GM20431 (cell line): ENCODE measurements at regions not wholly inside any gene's neighbourhood (a gene's known extent, or its start where the extent isn't known, plus 50 kb on each side); places are given as distances from the start of the nearest gene placed in this dataset.

Experiments
- in situ Hi-C: fragments of 300-500 bp; cut with MseI, MboI; formaldehyde crosslinking; loops from one replicate; pipeline ENCODE4 v1.15.0; 2020; ENCODE audit warnings: low sequenced_read_pairs; ENCODE audit not compliant: unreplicated experiment

DNA sequence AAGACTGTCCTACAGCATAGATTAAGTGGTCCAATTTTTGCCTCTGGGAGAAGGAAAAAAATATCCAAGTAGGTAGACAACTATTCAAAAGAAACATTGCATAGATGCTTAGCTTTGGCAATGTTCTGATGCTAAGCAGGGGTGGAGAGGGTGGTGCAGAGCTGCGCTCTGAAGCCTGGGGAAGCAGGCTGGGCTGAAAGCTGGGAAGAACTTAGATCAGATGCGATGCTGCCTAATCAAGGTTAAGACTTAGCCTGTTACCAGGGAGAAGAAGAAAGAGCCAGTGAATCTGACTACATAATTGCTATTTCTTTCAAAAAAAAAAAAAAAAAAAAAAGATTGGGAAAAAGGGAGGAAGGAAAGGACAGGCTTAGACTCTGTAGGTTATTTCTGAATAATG, 89.0 kb upstream of the SCOC start:
- in situ Hi-C loops: no loop called here

DNA sequence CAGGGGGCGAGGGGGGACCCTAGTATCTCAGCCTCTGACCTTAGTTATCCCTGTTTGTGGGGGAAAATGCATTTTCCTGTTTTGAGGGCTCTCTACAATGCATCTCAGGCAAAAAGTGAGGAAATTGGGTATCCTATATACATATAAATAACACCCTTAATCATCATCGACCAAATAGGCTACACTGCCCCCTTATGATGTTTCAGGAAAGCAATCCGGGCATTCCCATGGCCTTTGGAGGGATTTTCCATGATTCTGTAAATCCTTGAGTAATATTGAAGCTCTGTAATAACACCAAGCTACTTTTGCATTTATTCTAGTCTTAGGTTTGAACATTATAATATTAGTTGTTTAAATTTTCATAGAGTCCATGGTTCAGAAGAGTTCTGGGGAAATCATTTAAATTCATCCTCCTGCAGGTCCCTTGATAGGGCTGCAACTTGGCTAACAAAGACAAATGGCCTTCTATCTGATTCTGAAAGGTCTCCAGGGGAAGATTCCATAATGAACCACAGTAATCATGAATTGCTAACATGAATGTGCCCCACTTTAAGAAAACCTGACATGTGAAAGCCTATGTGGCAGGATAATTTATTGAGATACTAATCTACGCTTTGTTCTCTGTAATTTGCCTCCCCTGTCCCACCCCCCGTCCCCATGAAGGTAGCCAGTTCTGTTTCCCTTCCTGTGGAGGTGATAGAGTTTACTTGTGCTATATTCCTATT, 91.5 kb upstream of the SCOC start:
- in situ Hi-C loops: no loop called here

DNA sequence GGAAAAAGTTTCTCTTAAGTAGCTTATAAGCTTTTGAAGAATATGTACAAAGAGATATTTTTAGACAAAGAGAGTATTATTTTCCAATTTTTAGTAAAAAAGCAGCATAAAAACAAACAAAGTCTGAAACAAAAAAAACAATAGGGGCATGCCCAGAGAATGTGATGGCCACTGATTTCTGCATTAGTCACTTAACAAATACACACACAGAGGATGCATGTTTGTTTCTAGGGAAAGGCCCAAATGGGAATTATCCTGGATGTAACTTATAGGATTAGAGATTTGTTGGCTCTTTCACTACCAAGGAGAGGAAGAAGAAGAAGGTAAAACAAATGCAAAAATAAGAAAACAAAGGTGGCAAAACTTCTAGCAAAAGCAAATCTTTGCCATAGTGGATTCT, 95.9 kb upstream of the SCOC start:
- in situ Hi-C loops: no loop called here

GRCh38 chr4:140271553-140271952, 101.9 kb upstream of the SCOC start:
- in situ Hi-C loops: loop anchor here (25.0 kb wide), 1 partner anchor 234 kb away; no protein-coding TSS in a partner anchor

DNA sequence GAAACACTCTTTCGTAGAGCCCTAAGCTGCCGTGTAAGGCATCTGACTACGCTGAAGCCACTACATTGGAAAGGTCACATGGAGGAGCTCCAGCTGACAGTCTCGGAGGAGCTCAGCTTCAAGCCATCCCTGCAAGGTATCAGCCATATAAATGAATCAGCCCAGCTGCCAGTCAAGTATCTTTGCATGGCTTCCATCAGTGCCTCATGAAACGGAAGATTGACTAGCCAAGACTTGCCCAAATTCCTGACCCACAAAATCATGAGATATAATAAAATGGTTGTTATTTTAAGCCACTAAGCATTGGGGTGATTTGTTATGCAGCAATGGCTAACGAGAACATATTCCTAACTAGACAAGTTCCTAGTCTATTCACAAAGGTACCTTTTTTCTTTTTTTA, 104.1 kb upstream of the SCOC start:
- in situ Hi-C loops: loop anchor here (25.0 kb wide), 1 partner anchor 232 kb away; no protein-coding TSS in a partner anchor

GRCh38 chr4:140268186-140268841, 105.1 kb upstream of the SCOC start:
- in situ Hi-C loops: loop anchor here (25.0 kb wide), 1 partner anchor 231 kb away; no protein-coding TSS in a partner anchor

DNA sequence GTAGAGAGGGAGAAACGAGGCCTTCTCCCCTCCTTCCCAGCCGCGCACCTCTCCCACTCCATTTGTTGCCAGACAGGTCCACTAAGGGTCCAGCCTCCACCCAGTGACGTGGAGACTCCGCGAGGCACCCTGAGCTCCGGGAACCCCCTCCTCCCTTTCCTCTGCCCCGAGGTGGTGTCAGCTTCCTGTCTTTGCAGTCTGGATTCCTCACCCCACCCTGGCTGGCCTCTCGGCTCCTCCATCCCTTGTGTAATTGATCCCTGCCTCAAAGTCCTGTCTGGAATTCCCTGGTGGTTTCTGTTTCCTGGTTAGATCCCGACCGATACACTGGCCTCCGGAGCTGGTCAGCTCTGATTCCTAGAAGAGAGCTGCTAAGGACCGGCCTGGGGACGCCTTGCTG, 105.9 kb upstream of the SCOC start:
- in situ Hi-C loops: loop anchor here (25.0 kb wide), 1 partner anchor 230 kb away; no protein-coding TSS in a partner anchor

- in situ Hi-C loops: loop anchor here (25.0 kb wide), 1 partner anchor 230 kb away; no protein-coding TSS in a partner anchor
These were observed 106.4 kb upstream of the SCOC start for GRCh38 chr4:140266958-140267568.

DNA sequence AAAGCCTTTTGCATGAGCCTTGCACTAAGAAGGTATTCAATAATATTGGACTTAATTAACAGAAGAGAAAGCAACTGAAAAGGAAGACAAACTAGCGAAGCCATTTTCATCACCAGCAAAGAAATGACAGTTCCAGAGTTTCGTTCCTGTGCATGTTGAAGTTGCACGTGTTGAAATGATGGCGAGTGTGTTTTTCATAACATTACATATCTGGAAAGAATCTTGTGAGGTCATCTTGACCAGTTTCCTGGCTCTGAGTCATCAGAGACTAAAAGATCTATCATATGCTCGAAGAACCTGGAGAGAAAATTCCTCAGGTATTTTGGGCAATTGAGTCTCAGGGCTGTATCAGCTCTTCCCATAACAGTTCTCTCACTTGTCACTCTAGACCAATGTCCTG, 106.2 kb upstream of the MAML3 start:
- in situ Hi-C loops: loop anchor here (25.0 kb wide), 1 partner anchor 223 kb away; no protein-coding TSS in a partner anchor

DNA sequence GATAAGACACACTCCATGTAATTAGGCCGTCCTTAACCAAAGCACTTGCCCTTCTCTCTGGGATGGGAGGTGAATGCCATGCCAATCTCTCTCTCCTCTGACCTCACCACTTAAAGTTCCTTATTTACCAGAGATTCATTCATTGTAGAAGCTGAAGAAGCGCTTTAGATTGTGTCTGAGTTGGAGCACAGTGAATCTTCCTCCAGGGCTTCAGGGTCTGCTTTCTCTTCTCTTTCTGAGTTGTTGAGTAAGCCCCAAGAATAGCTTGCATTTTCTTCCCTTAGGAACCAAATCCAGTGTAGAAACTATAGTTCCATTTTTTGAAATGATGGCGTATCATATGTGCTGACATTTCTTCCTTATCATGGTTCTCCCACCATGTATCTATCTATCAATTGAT, 104.5 kb upstream of the MAML3 start:
- in situ Hi-C loops: loop anchor here (25.0 kb wide), 1 partner anchor 221 kb away; no protein-coding TSS in a partner anchor

- in situ Hi-C loops: loop anchor here (25.0 kb wide), 1 partner anchor 220 kb away; no protein-coding TSS in a partner anchor
These were observed 103.7 kb upstream of the MAML3 start for GRCh38 chr4:140257461-140258305.

DNA sequence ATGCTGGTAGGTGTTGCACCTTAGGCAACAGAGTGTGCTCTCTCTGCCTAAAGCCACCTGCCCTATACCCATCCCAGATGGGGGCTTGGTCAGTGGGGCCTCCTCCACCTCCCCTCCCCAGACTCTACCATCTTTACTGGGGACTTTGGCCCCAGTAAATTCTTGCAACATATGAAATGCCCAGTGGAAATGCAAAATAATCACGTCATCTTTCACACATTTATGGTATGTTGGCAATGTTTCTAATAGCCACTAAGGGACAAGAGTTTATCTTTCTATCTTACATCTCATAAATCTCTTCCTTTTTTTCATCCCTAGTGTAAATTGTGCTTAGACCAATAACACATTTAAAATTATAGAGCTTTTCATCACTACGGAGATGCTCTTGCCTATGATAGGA, 103.0 kb upstream of the MAML3 start:
- in situ Hi-C loops: loop anchor here (25.0 kb wide), 1 partner anchor 220 kb away; no protein-coding TSS in a partner anchor

GRCh38 chr4:140256335-140256734, 102.4 kb upstream of the MAML3 start:
- in situ Hi-C loops: loop anchor here (25.0 kb wide), 1 partner anchor 219 kb away; no protein-coding TSS in a partner anchor

DNA sequence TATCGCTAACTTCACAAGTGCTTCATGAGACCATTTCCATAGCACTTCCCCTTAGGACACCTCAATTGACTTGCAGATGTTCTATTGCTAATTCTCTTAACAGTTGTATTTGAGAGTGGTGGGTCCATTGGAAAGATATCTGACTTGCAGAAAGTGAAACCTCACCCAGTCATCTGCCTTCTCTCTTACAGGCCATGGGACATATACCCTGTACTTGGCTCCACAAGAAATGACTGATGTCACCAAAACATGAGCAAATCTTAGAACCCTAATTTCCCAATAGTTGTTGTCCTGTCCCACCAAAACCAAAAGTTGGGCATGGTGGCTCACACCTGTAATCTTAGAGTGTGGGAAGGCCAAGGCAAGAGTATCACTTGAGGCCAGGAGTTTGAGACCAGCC, 101.9 kb upstream of the MAML3 start:
- in situ Hi-C loops: loop anchor here (25.0 kb wide), 1 partner anchor 219 kb away; no protein-coding TSS in a partner anchor

DNA sequence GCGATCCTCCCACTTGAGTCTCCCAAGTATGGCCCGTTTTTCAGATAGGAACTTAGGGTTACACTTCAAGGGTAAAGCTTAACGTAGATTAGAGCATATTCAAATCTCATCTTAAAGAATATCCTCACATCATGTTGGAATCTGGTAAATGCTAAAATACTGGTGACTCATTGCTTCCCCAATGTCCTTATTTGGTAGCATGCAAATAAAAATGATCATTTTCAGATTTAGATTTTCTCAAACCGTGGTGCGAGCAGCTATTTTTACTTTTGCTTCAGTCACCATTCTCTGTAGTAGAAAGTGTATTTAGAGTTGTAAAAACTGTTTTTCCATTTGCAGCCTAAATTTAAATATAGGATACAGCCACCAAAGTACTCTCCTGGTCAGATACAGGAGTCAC, 101.5 kb upstream of the MAML3 start:
- in situ Hi-C loops: loop anchor here (25.0 kb wide), 1 partner anchor 218 kb away; no protein-coding TSS in a partner anchor

DNA sequence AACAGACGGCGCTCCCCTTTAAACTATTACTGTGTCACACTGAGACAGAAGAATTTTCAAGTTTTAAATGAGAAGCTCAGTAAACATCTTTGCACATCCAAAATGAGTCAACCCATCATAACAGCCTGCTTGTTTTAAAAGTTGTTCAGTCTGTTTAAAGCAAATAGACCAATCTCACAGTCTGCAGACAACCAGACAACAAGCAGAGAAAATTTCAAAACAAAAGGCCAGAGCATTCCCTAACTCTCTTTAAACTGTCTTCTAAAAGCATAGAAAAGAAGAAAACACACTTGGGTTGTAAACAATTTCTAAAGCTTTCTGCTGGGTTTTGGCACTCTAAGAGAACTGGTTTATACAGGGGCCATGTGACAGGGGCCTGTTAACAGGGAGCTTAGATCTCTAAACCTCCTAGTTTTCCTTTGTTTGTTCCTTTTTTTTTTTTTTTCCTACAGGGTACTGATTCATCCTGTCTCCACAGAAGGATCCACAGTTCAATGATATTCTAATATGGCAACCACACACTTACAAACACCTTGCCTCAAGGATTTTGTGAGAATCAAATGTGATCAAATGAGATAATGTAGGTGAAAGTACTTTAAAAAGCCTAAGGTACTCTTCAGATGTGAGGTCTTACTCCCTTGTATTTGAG, 100.8 kb upstream of the MAML3 start:
- in situ Hi-C loops: loop anchor here (25.0 kb wide), 1 partner anchor 217 kb away; no protein-coding TSS in a partner anchor

DNA sequence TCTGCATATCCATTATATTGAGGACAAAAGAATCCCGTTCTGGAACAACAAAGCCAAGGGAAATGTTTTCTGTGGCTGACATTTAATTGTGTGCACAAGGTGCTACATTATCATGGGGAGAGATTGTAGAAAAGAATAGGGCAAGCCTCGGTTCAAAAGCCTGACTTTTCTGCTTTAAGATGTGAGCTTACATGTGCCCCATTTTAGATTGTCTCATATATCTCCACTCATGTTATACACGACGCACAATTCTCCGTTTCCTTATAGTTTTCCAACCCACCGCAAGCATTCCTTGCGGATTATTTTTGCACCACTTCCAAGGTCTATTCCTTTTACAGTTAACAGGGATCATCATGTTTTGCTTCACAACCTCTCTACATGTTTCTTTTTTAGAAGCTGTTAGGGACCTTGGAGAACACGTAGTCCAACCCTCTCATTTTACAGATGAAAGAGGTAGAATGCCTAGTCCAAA, 99.6 kb upstream of the MAML3 start:
- in situ Hi-C loops: loop anchor here (25.0 kb wide), 1 partner anchor 216 kb away; no protein-coding TSS in a partner anchor

DNA sequence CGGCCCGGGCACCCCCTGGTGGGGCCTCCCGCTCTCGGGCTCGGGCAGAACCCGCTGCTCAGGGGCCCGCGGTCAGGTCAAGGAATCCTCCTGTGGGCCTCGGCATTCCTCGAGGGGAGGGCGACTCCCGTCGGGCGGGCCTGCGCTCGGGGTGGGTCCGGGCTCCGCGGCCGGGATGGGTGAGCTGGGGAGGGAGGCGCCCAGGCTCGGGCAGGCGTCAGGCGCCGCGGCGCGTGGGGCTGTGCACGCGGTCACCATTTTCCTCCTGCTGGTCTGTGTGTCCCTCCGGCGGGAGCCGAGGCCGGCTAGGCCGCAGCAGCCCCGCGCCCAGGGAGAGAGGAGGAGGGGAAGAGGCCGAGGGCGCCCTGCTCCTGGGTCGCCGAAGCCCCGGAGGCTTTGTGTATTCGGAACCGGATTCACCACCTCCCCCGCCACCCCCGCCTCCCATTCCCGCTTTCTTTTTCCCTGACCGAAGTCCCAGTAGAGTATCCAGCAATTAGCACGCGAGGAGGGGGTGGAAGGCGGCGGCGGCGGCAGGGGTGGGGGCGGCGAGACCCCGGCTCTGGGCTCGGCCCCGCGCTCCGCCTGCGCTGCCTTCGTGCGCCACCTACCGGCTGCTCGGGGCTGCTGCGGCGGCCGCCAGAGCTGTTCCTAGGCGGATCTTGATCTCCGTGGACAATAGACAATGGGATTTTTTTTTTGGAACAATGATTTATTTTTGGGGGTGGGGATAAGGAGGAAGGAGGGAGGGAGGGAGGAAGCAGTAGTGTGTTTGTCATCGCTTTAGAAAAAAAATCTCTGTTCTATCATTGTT, 99.0 kb upstream of the MAML3 start:
- in situ Hi-C loops: loop anchor here (25.0 kb wide), 1 partner anchor 216 kb away; no protein-coding TSS in a partner anchor
